ENCODE measurements at regions not wholly inside any gene's neighbourhood (a gene's known extent, or its start where the extent isn't known, plus 50 kb on each side); places are given as distances from the start of the nearest gene placed in this dataset.

DNA sequence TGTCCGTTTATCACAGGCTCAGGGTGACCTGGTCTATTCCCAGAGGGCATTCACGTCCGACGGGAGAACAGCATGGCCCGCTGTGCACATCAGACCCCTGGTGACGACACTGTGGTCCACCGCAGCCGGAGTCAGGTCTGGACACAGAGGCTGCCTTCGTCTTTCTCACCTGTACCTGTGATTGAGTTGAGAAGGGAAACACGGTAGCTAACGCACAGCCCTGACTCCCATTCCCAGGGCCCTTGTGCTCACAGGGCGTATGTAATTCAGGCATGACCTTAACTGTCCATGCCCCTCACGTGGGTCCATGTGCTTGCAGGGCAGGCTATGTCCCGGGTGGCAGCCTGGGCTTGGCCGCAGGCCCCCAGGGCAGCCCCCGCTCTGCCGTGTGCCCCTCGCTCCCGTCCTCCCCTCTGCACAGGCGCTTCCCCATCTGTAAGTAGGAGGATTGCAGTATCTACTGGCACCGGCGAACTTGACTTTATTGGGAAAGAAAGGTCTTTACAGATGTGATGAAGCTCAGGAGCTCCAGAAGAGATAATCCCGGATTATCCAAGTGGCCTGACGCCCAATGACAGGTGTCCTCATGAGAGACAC, 221.3 kb upstream of the TCERG1L start:
- DNase-seq (ENCODE audit: low spot score), result peak; percentile 50

DNA sequence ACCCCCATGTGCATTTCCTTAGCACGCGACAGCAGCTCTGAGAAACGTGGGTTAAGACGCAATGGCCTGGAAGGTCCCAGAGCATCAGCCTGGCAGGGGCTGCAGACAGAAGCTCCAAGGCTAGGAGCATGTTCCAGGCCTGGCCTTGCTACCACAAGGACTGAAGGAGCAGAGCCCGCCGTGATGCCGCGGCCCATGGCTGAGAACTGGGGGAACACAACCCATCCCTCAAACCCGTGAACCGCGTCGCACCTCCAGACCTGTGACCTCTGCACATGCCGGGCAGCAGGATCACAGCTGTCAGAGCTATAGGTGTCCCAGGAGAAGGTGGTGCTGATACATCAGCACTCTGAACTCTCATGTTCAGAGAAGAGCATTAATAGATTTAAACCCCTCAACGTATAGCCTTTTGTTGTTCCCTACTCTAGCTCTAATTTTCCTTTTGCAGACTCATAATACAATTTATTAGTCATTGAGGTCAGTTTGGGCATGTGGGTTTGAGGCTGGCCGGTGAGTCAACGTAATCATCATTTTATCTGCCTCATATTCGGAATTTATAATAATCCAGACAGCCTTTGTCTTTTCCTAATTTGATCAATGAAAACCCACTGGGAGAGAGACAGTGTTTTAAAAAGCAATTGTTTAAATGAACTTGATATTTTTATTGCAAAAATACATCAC, 222.5 kb upstream of the TCERG1L start:
- DNase-seq (ENCODE audit: low spot score), result no peak

DNA sequence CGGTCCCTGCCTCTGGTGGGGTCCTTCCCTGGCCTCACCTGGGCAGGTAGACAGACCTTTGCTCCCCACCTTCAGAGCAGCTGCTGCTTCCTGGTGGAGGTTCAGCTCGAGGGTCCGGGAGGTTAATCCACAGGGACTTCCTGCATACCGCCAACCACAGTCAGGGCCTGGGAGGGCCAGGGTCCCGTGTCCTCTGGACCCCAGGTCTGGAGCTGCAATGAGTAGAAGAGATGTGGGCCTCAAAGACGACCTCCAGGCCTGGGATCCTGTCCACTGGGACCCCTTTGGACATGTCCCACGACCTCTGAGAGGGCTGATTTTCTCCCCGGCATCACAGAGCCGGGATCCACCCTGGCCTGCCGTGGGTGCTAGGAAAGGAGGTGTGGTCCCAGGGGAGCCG, 223.3 kb upstream of the TCERG1L start:
- DNase-seq (ENCODE audit: low spot score), result no peak

DNA sequence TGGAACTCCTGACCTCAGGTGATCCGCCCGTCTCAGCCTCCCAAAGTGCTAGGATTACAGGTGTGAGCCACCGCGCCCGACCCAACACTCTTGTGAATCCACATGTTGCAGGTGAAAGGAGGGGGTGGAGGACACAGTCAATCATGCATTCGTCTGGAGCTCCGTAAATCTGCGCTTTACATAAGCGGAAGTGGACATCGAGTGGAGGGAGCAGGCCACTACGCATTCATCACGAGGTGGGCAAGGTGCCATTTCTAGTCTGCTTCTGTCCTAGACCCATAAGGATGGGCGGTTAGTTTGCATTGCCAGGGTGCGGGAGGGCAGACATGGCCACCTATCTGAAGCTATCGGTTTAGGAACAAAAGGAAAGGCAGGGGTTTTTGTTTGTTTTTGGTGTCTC, 225.2 kb upstream of the TCERG1L start:
- DNase-seq (ENCODE audit: low spot score), result no peak

- no peak for DNase-seq (ENCODE audit: low spot score)
Measured at GRCh38 chr10:131537281-131537680, 225.8 kb upstream of the TCERG1L start.

DNA sequence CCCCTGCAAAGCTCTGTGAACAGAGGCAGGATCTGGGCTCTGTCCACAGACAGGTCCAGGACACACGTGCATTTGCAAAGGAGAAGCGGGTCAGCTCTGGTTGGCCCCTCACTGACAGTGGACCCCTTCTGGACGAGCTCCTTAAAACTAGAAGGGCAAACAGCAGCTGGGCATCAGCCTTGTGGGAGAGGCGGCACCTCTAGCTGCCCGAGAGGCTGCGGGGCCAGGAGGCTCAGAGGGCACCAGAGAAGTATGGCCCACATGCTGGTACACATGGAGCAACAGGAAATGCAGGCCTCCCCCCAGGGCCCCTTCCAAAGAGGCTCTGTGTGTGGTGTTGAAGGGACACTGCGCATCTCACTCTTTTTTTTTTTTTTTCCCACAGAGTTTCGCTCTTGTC, 233.0 kb upstream of the TCERG1L start:
- DNase-seq (ENCODE audit: low spot score), result peak; percentile 47

DNA sequence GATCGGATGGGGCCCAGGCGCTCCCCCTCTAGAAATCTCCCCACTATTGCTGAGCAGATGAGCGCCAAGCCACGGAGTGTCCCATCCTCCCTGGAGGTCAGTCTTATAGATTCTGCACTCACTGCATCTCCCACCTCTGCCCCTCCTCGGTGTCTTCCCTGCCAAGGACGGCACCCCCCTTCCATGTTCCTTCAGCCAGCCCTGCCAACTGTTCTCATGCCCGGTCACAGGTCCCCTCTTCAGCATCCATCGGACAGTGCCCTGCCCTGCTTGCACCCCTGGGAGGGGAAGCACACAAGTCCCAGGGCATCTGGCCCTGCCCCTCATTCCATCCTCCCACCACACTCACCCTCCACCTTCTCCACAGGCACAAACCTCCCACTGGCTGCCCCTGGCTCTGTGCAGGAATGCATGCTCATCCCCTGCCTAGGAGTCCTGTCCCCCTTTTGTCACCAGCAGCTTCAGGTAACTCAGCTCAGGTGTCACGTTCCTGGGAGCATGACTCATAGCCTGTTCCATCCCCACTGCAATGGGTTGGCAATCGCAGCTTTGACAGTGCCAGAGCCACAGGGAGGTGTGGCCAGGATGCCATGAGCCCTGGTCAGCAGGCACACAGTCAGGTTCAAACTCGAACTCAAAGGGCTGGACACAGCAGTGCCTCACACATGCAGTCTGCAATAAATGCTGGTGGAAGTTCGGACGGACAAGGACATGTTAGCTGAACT, 234.7 kb upstream of the TCERG1L start:
- peak; percentile 60 for DNase-seq (ENCODE audit: low spot score)

DNA sequence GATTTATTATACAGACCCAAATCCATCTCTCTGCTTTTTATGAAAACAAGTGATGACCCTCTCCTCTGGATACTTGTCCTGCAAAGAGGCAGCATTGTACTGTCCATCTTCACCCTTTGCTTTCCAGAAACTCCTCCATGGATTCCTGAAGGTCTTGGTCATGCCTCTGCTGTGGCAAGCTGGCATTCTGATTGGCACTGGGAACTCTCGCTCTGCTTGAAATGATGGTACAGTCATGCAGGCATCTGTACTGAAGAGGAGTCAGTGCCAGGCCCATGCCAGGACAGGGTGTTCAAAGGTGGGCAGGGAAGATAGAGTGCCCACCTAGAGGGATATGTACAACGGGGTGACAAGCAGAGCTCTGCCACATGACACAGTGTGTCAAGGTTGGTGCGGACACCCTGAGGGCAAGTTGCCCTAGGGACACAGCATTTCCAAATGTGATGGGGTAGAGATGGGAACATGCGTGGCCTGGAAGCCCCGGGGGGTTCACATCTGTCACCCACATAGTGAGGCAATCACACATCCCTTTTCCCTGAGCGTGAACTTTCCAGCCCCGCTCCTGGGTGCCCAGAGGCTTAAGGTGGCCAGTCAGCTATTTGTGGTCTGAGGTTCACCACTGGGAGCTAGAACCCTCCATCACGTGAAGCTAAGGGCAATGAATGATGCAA, 235.7 kb upstream of the TCERG1L start:
- DNase-seq (ENCODE audit: low spot score), result peak; percentile 30

- peak; percentile 14 for DNase-seq (ENCODE audit: low spot score)
Measured at GRCh38 chr10:131548176-131548575, 236.7 kb upstream of the TCERG1L start.

DNA sequence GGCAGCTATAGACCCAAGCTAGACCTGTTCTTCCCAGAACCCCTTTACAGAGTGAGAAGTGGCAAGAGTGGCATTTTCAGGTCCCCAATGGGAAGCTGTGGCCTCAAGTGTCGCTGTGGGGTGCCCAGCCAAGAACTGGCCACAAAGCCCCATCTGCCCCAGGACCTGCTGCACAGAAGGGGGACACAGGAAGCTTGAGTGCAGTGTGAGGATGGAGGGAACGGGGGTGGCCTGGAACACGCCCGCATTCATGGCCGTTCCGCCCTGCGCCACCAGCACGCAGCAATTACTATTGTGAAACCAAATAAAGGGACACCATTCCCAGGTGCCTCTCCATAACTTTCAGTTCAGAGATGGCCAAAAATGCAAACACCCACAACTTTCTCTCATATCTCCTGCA, 237.6 kb upstream of the TCERG1L start:
- DNase-seq (ENCODE audit: low spot score), result peak; percentile 33

DNA sequence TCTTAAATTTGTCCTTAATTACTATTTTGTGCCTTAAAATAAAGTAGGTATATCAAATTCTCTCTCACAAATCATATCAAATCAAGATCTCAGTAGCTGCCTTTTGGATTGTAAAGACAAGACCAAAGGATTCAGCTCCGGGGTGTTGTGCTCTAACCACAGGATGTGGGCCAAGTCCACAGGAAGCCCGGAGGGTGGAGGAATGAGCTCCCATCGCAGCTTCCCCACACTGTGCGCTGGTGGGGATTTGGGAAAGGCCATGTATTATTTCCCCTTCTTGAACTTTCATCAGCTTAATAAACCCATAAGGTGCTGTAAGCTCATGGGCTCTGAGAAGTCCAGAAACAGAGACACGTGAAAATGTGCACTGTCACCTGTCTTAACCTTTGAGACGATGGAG, 241.6 kb upstream of the TCERG1L start:
- DNase-seq (ENCODE audit: low spot score), result no peak

GRCh38 chr10:131553581-131553980, 242.1 kb upstream of the TCERG1L start:
- DNase-seq (ENCODE audit: low spot score), result no peak

DNA sequence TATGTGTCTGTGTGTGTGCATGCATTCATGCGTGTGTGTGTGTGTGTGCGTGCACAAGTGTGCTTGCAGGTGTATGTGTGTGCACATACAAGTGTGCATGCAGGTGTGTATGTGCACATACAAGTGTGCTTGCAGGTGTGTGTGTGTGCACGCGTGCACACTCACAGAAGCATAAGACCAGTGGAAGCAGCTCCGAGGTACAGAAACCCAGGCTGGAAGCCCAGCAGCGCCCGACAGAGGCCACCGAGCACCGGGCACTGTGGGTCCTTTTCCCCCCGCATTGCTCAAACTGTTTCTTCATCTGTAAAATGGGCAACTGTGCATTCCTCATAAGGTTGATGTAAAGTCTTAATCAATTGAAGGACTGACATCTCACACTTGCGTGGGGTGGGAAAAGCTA, 243.3 kb upstream of the TCERG1L start:
- no peak for DNase-seq (ENCODE audit: low spot score)

DNA sequence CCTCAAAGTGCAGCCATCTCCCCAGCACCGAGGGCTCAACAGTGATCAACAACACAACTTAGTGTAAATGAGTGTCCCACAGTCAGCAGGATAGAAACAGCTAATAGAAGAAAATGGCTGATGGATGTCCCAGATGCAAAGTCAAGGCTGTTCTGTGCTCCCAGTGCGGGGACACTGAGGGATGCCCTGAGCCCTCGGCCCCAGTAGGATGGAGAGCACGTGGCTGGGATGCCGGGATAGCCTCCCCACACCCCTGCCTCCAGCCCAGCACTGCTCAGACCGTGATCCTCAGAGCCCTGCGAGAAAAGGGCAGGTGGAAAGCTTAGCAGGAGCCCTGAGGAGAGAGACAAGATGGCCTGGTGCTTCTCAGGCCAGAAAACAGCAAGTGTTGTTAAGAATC, 243.9 kb upstream of the TCERG1L start:
- DNase-seq (ENCODE audit: low spot score), result no peak

GRCh38 chr10:131556061-131556896, 244.8 kb upstream of the TCERG1L start:
- no peak for DNase-seq (ENCODE audit: low spot score)

- no peak for DNase-seq (ENCODE audit: low spot score)
Measured at GRCh38 chr10:131556897-131557495, 245.5 kb upstream of the TCERG1L start.

DNA sequence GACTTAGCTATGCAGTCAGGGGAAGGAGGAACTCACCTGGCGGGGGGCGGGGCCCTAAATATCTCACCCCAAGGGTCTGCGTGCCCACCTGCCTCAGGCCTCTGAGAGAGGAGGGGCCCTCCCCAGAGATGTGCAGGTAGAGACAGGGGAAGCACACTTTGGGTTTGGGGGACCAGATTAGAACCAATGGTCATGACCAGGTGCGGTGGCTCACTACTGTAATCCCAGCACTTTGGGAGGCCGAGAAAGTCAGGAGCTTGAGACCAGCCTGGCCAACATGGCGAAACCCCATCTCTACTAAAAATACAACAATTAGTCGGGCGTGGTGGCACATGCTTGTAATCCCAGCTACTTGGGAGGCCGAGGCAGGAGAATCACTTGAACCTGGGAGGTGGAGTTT, 246.4 kb upstream of the TCERG1L start:
- peak; percentile 31 for DNase-seq (ENCODE audit: low spot score)

DNA sequence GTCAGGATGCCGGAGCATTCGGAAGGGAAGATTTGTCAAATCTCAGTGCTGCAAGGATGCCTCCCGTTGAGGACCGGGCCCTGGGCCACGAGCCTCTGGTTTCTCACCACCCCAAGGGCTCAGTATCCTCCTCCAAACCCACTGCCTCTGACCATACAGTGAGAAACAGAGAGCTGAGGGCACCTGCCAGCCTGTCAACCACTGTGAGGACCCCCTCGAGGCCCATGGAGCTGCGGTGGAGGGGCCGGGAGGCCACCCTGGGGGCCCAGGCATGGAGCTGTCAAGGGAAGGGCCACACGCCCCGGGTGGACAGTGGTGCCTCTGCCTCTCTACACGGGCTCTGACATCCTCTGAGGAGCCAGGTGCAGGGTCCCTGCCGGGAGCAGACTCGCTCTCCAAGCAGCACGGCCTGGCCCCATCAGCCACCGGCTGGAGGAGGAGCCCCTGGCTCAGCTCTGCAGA, 248.0 kb upstream of the TCERG1L start:
- DNase-seq (ENCODE audit: low spot score), result peak; percentile 59

DNA sequence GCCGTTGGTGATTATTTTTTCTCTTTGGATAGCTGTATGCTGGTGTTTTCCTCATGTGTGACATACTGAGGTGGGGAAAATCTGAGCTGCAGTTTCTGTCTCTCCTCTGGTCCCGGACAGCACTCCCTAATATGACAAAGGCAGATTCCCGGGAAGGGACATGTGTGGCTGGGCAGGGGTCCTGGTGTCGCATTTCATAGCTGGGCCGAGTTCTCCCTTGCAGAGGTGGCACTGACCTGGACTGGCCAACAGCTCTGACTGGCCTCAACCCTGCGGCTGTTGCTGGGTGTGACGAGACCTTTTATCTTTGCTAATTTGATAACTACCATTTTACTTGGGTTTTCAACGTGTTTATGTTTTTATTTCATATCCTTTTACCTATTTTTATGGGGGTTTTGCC, 248.6 kb upstream of the TCERG1L start:
- DNase-seq (ENCODE audit: low spot score), result peak; percentile 33

- peak; percentile 53 for DNase-seq (ENCODE audit: low spot score)
Measured at GRCh38 chr10:131560706-131561355, 249.3 kb upstream of the TCERG1L start.

GRCh38 chr10:131561897-131562296, 250.4 kb upstream of the TCERG1L start:
- DNase-seq (ENCODE audit: low spot score), result peak; percentile 34

Data from left forelimb (tissue), 1 donor.